Effector memory CD8-positive, alpha-beta T cell (primary cell): ENCODE measurements at regions not wholly inside any gene's neighbourhood (a gene's known extent, or its start where the extent isn't known, plus 50 kb on each side); places are given as distances from the start of the nearest gene placed in this dataset.
"Not testable (repeated sequence)": the region's sequence is repeated elsewhere in the genome, so short reads cannot be mapped to it uniquely, and the experiment has no call there.

Source experiments
- ATAC-seq: fragments of 150-1000 bp; cut with Tn5 transposase; replicated peaks from 2 replicates; pipeline ENCODE4 v1.10.0; 2021; ENCODE audit warnings: mild to moderate bottlenecking, moderate library complexity
- DNase-seq, 3 experiments: peaks; one replicate each; pipeline ENCODE4 v3.0.0; 2021
- H3K27ac Mint-ChIP-seq, 2 donors: one replicate each; pipeline ENCODE4 v1.8.0; 2022; ENCODE audit warnings: mild to moderate bottlenecking in 2 of 2, mixed read lengths in 2 of 2, moderate library complexity in 2 of 2
- H3K27me3 Mint-ChIP-seq, 2 donors: one replicate each; pipeline ENCODE4 v1.8.0; 2022; ENCODE audit warnings: mixed read lengths in 2 of 2
- H3K36me3 Mint-ChIP-seq: one replicate; pipeline ENCODE4 v1.8.0; 2022; ENCODE audit warnings: mild to moderate bottlenecking, moderate library complexity, mixed read lengths; ENCODE audit not compliant: insufficient read depth
- H3K4me1 Mint-ChIP-seq, 2 donors: one replicate each; pipeline ENCODE4 v1.8.0; 2022; ENCODE audit warnings: low read depth in 2 of 2, mixed read lengths in 2 of 2
- H3K4me3 Mint-ChIP-seq, 2 donors: one replicate each; pipeline ENCODE4 v1.8.0; 2022; ENCODE audit warnings: mild to moderate bottlenecking in 2 of 2, mixed read lengths in 2 of 2, moderate library complexity in 2 of 2
- H3K9me3 Mint-ChIP-seq, 2 donors: one replicate each; pipeline ENCODE4 v1.8.0; 2022; ENCODE audit warnings: mixed read lengths in 2 of 2

DNA sequence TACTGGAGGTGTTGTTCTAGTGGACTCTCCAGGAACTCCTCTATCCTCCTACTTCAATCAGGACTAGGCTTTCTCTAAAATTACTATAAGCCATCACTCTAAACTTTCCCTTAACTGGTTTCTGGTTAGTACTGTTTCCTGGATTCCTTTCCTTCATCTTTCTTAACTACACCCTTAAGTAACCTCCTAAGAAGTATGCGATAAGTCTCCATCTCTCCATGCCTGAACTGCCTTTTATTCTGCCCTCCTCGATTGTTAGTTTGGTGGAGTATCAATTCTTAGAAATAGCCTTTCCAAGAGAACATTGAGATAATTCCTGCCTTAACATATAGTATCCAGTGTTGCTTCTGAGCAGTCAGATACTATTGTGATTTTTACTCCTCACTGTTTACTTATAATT, 162.9 kb upstream of the PDE4B start:
- Mint-ChIP-seq H3K9me3 (no peaks in the 10 kb centered on the region), H3K27ac (no peak overlapping the region), H3K4me1 (no peaks in the 10 kb centered on the region)

GRCh38 chr1:65630855-65631254, 161.8 kb upstream of the PDE4B start:
- no peak for ATAC-seq
- Mint-ChIP-seq H3K4me3 (no peak overlapping the region), H3K9me3 (no peaks in the 10 kb centered on the region), H3K27me3 (no peaks in the 10 kb centered on the region), H3K4me1 (no peaks in the 10 kb centered on the region), H3K27ac (no peak overlapping the region), H3K36me3 (no peaks in the 10 kb centered on the region)
- DNase-seq: no peak

More for the DNA sequence above, 162.9 kb upstream of the PDE4B start:
- Mint-ChIP-seq H3K4me3 (no peak overlapping the region), H3K36me3 (no peaks in the 10 kb centered on the region), H3K27me3 (no peaks in the 10 kb centered on the region)
- DNase-seq: no peak
- ATAC-seq: no peak

DNA sequence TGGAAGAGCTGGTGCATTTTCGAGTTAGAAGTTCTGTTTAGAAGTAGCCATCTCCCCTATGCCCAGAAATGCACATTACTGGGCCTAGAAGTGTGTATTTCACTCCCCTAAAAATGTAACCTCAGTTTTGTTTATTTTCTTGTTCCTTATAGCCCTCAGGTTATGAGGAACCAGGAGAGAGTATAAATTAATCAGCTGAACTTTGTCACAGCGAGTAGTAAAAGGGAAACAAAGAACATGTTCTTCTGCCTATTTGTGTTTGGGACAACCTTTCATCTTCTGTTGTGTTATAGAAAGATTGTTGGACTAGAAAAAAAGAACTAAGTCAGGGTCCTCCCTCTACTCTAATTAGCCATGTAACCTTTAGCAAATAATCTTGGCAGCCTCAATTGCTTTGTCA, 160.5 kb upstream of the PDE4B start:
- Mint-ChIP-seq H3K36me3 (no peaks in the 10 kb centered on the region), H3K9me3 (no peaks in the 10 kb centered on the region), H3K27ac (no peak overlapping the region), H3K4me3 (no peak overlapping the region), H3K4me1 (no peaks in the 10 kb centered on the region), H3K27me3 (no peaks in the 10 kb centered on the region)
- ATAC-seq (no peak), DNase-seq (no peak)

DNA sequence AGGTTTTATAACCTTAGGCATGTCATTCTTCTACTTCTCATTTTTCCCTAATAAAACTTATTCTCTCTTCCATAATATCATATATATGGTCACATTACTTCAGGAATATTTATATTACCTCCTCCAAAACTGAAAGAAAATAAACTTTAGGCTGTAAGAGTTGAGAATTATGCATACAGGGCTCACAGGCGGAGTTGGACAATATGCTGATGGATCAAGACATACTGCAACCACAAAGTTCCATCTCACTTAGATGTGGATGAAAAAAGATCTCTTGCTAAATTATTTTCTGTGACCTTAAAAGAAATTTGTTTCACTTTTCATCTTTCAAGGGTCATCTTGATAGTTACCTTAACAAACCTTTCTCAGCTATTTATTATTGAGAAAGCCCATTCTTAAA, 152.6 kb upstream of the PDE4B start:
- H3K27ac Mint-ChIP-seq: no peak overlapping the region
- no peak for DNase-seq
- no peak for ATAC-seq
- no peaks in the 10 kb centered on the region for H3K9me3 Mint-ChIP-seq
- no peaks in the 10 kb centered on the region for H3K36me3 Mint-ChIP-seq
- peaks cover 19 to 20% of the 10 kb centered on the region in 2 donors for H3K27me3 Mint-ChIP-seq
- H3K4me3 Mint-ChIP-seq: no peak overlapping the region
- H3K4me1 Mint-ChIP-seq: no peaks in the 10 kb centered on the region

DNA sequence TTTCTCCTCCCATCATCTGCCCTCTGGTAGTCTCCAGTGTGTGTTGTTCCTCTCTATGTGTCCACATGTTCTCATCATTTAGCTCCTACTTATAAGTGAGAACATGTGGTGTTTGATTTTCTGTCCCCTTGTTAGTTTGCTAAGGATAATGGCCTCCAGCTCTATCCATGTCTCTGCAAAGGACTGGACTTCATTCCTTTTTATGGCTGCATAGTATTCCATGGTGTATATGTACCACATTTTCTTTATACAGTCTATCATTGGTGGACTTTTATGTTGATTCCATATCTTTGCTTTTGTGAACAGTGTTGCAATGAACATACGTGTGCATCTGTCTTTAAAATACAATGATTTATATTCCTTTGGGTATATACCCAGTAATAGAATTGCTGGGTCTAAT, 143.5 kb upstream of the PDE4B start:
- H3K4me1 Mint-ChIP-seq, H3K36me3 Mint-ChIP-seq, H3K9me3 Mint-ChIP-seq, H3K4me3 Mint-ChIP-seq, DNase-seq, ATAC-seq, H3K27ac Mint-ChIP-seq: not testable (repeated sequence)
- peaks cover 55% of the 10 kb centered on the region in 2 donors for H3K27me3 Mint-ChIP-seq

DNA sequence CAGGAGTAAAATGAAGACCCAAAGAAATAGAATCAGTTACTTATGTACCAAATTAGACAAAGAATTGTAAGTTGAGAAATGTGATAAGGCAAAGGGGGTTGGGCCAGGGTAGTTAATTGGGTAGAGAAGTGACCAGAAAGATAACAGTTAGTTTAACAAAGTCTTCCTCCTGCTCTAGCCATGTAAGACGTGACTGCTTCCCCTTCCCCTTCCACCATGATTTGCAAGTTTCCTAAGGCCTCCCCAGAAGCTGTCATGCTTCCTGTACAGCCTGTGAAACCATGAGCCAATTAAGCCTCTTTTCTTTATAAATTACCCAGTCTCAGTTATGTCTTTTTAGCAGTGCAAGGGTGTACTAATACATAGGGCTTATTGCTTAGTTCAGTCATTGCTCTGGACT, 142.0 kb upstream of the PDE4B start:
- Mint-ChIP-seq H3K4me3 (no peak overlapping the region), H3K9me3 (peaks cover 0 to 8% of the 10 kb centered on the region in 2 donors), H3K27me3 (peaks cover 52 to 60% of the 10 kb centered on the region in 2 donors), H3K36me3 (no peaks in the 10 kb centered on the region), H3K4me1 (no peaks in the 10 kb centered on the region), H3K27ac (no peak overlapping the region)
- ATAC-seq (no peak), DNase-seq (no peak)

DNA sequence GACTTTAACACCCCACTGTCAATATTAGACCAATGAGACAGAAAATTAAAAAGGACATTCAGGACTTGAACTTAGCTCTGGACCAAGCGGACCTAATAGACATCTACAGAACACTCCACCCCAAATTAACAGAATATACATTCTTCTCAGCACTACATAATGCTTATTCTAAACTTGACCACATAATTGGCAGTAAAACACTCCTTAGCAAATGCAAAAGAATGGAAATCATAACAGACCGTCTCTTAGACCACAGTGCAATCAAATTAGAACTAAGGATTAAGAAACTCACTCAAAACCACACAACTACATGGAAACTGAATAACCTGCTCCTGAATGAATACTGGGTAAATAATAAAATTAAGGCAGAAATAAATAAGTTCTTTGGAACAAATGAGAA, 138.2 kb upstream of the PDE4B start:
- not testable (repeated sequence) for ATAC-seq, H3K27ac Mint-ChIP-seq, H3K9me3 Mint-ChIP-seq, H3K36me3 Mint-ChIP-seq, H3K4me3 Mint-ChIP-seq, H3K4me1 Mint-ChIP-seq, DNase-seq
- H3K27me3 Mint-ChIP-seq: peaks cover 35 to 43% of the 10 kb centered on the region in 2 donors

DNA sequence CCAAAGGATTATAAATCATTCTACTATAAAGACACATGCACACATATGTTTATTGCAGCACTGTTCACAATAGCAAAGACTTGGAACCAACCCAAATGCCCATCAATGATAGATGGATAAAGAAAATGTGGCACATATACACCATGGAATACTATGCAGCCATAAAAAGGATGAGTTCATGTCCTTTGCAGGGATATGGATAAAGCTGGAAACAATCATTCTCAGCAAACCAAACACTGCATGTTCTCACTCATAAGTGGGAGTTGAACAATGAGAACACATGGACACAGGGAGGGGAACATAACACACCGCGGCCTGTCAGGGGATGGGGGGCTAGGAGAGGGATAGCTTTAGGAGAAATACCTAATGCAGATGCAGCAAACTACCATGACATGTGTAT, 135.1 kb upstream of the PDE4B start:
- not testable (repeated sequence) for ATAC-seq, H3K4me3 Mint-ChIP-seq, H3K4me1 Mint-ChIP-seq, H3K9me3 Mint-ChIP-seq, DNase-seq, H3K27ac Mint-ChIP-seq, H3K36me3 Mint-ChIP-seq
- peaks cover 28 to 31% of the 10 kb centered on the region in 2 donors for H3K27me3 Mint-ChIP-seq

DNA sequence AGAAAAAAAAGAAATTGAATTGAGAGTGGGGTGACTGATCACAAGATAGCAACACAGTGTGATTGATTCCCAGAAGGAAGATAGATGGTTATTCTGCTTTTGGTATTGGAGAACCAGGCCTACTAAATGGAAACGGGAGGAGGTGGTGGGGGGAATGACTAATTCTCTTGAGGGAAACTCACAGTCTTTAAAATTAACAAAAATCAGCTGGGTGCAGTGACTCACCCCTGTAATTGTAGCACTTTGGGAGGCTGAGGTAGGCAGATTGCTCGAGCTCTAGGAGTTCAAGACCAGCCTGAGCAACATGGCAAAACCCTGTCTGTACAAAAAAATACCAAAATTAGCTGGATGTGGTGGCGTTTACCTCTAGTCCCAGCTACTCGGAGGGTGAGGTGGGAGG, 134.6 kb upstream of the PDE4B start:
- no peak for ATAC-seq
- Mint-ChIP-seq H3K27ac (no peak overlapping the region), H3K9me3 (peaks cover 0 to 1% of the 10 kb centered on the region in 2 donors), H3K36me3 (no peaks in the 10 kb centered on the region), H3K4me3 (no peak overlapping the region), H3K4me1 (no peaks in the 10 kb centered on the region), H3K27me3 (peaks cover 23 to 26% of the 10 kb centered on the region in 2 donors)
- DNase-seq: no peak

- Mint-ChIP-seq H3K4me3 (no peak overlapping the region), H3K9me3 (peaks cover 2 to 8% of the 10 kb centered on the region in 2 donors), H3K27ac (no peak overlapping the region), H3K4me1 (no peaks in the 10 kb centered on the region), H3K36me3 (no peaks in the 10 kb centered on the region), H3K27me3 (peaks cover 21 to 36% of the 10 kb centered on the region in 2 donors)
- no peak for DNase-seq
- ATAC-seq: no peak
Observed at GRCh38 chr1:65668368-65668767, 124.3 kb upstream of the PDE4B start.

DNA sequence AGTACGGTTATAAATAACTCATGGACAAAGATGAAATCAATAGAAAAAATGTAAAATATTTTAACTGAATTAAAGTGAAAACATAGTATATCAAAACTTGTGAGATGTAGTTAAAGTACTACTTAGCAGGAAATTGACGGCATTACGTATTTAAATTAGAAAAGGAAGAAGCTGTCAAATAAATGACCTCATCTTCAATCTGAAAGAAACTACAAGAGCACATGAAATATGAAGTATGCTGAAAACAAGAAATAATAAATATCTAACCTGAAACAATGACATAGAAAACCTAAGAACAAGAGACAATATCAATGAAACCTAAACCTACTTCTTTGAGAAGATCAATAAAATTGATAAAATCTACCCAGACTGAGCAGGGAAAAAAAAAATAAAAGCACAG, 122.2 kb upstream of the PDE4B start:
- H3K4me1 Mint-ChIP-seq: no peaks in the 10 kb centered on the region
- peaks cover 18 to 20% of the 10 kb centered on the region in 2 donors for H3K27me3 Mint-ChIP-seq
- ATAC-seq: no peak
- H3K36me3 Mint-ChIP-seq: no peaks in the 10 kb centered on the region
- no peak for DNase-seq
- no peak overlapping the region for H3K27ac Mint-ChIP-seq
- H3K9me3 Mint-ChIP-seq: peaks cover 2 to 8% of the 10 kb centered on the region in 2 donors
- H3K4me3 Mint-ChIP-seq: no peak overlapping the region

DNA sequence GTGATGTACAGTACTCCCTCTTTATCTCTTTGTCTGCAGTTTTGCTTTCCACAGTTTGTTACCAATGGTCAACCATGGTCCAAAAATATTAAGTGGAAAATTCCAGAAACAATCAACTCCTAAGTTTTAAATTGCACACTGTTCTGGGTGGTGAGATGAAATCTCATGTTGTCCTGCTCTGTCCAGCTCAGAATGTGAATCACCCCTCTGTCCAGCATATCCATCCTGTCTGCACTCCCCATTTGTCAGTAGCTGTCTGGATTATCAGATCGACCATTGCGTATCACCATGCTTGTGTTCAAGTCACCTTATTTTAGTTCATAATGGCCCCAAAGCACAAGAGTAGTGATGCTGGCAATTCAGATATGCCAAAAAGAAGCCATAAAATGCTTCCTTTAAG, 118.2 kb upstream of the PDE4B start:
- H3K4me3 Mint-ChIP-seq: no peak overlapping the region
- H3K9me3 Mint-ChIP-seq: no peaks in the 10 kb centered on the region
- H3K27me3 Mint-ChIP-seq: peaks cover 0 to 7% of the 10 kb centered on the region in 2 donors
- no peaks in the 10 kb centered on the region for H3K4me1 Mint-ChIP-seq
- no peak for ATAC-seq
- no peaks in the 10 kb centered on the region for H3K36me3 Mint-ChIP-seq
- H3K27ac Mint-ChIP-seq: no peak overlapping the region
- DNase-seq: no peak

- Mint-ChIP-seq H3K9me3 (no peaks in the 10 kb centered on the region), H3K36me3 (no peaks in the 10 kb centered on the region), H3K27ac (no peak overlapping the region), H3K4me3 (no peak overlapping the region), H3K27me3 (peaks cover 15 to 22% of the 10 kb centered on the region in 2 donors), H3K4me1 (no peaks in the 10 kb centered on the region)
- no peak for ATAC-seq
- DNase-seq: no peak
Observed at GRCh38 chr1:65679773-65680172, 112.9 kb upstream of the PDE4B start.

GRCh38 chr1:65681096-65681495, 111.6 kb upstream of the PDE4B start:
- Mint-ChIP-seq H3K4me3 (no peak overlapping the region), H3K27me3 (peaks cover 28% of the 10 kb centered on the region in 2 donors), H3K9me3 (no peaks in the 10 kb centered on the region), H3K27ac (no peak overlapping the region), H3K36me3 (no peaks in the 10 kb centered on the region), H3K4me1 (no peaks in the 10 kb centered on the region)
- ATAC-seq (no peak), DNase-seq (no peak)
